ENCODE measurements at regions not wholly inside any gene's neighbourhood (a gene's known extent, or its start where the extent isn't known, plus 50 kb on each side); places are given as distances from the start of the nearest gene placed in this dataset.

DNA sequence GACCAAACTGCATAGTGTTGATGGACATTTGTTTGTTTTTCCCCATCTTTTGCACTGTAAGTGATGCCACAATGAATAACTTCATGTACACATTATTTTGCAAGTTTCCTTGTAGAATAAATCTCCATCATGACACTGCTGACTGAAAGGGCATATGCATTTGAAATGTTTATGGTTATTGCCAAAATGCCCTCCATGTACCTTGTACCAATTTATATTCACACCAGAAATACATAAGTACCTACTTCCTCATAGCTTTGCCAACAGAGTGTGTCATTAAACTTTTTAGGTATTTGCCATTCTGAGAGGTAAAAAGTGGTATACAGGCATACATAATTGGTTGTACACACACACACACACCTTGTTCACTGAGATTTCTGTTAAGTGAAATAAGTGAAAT lies 361.0 kb upstream of the PCSK5 start (continued):
- TF ChIP-seq PATZ1 (tag by site-specific recombination; IDR thresholded peaks at IDR 0.05) (no peak), ZNF146 (tag by site-specific recombination; IDR thresholded peaks at IDR 0.05) (no peak), ZNF596 (tag by site-specific recombination; IDR thresholded peaks at IDR 0.05) (no peak)

GRCh38 chr9:75531588-75531987 lies 358.9 kb upstream of the PCSK5 start:
- Histone ChIP-seq H3K9me3 (ENCODE audit: control insufficient read depth, insufficient read depth, low read depth, low read length) (no peaks in the 10 kb centered on the region), H3K4me3 (ENCODE audit: low read depth, low read length) (no peak overlapping the region), H3K27ac (ENCODE audit: extremely low read depth, low read depth, low read length) (no peak overlapping the region), H3K4me1 (ENCODE audit: control insufficient read depth, insufficient read depth, low read length) (no peaks in the 10 kb centered on the region), H3K36me3 (ENCODE audit: control insufficient read depth in 2 of 2, insufficient read depth in 1 of 2, low read length in 2 of 2) (no peaks in the 10 kb centered on the region)
- CTCF ChIA-PET: no interaction called here
- TF ChIP-seq ZNF747 (tag by site-specific recombination; IDR thresholded peaks at IDR 0.05) (no peak), ZNF292 (tag by site-specific recombination; IDR thresholded peaks at IDR 0.05; ENCODE audit: borderline replicate concordance, low read depth) (no peak), ZNF311 (tag by site-specific recombination; IDR thresholded peaks at IDR 0.05; ENCODE audit: borderline replicate concordance) (no peak), REPIN1 (tag by site-specific recombination; IDR thresholded peaks at IDR 0.05; ENCODE audit: low read depth) (no peak), SP7 (tag by site-specific recombination; IDR thresholded peaks at IDR 0.05) (no peak), ZIC2 (tag by site-specific recombination; IDR thresholded peaks at IDR 0.05) (no peak), ZNF214 (tag by site-specific recombination; IDR thresholded peaks at IDR 0.05; ENCODE audit: borderline replicate concordance) (no peak), ZNF398 (tag by site-specific recombination; IDR thresholded peaks at IDR 0.05) (no peak)
- TF ChIP-seq, protein P1, sequence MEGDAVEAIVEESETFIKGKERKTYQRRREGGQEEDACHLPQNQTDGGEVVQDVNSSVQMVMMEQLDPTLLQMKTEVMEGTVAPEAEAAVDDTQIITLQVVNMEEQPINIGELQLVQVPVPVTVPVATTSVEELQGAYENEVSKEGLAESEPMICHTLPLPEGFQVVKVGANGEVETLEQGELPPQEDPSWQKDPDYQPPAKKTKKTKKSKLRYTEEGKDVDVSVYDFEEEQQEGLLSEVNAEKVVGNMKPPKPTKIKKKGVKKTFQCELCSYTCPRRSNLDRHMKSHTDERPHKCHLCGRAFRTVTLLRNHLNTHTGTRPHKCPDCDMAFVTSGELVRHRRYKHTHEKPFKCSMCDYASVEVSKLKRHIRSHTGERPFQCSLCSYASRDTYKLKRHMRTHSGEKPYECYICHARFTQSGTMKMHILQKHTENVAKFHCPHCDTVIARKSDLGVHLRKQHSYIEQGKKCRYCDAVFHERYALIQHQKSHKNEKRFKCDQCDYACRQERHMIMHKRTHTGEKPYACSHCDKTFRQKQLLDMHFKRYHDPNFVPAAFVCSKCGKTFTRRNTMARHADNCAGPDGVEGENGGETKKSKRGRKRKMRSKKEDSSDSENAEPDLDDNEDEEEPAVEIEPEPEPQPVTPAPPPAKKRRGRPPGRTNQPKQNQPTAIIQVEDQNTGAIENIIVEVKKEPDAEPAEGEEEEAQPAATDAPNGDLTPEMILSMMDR (tag by site-specific recombination; IDR thresholded peaks at IDR 0.05): no peak
- POLR2A ChIA-PET: no interaction called here

- CTCF ChIA-PET: no interaction called here
- no peaks in the 10 kb centered on the region for H3K36me3 ChIP-seq (ENCODE audit: control insufficient read depth in 2 of 2, insufficient read depth in 1 of 2, low read length in 2 of 2)
- no peaks in the 10 kb centered on the region for H3K4me1 ChIP-seq (ENCODE audit: control insufficient read depth, insufficient read depth, low read length)
- POLR2A ChIA-PET: no interaction called here
- H3K27ac ChIP-seq (ENCODE audit: extremely low read depth, low read depth, low read length): no peak overlapping the region
- TF ChIP-seq ZNF146 (tag by site-specific recombination; IDR thresholded peaks at IDR 0.05): no peak
- TF ChIP-seq ZNF548 (tag by site-specific recombination; IDR thresholded peaks at IDR 0.05): no peak
- no peak for TF ChIP-seq ZFP3 (tag by site-specific recombination; IDR thresholded peaks at IDR 0.05; ENCODE audit: low read depth)
- no peak for TF ChIP-seq ZNF701 (tag by site-specific recombination; IDR thresholded peaks at IDR 0.05)
- TF ChIP-seq ZNF530 (tag by site-specific recombination; IDR thresholded peaks at IDR 0.05; ENCODE audit: low read depth): no peak
- no peak for TF ChIP-seq ZFP69B (tag by site-specific recombination; IDR thresholded peaks at IDR 0.05)
- H3K9me3 ChIP-seq (ENCODE audit: control insufficient read depth, insufficient read depth, low read depth, low read length): no peaks in the 10 kb centered on the region
- no peak overlapping the region for H3K4me3 ChIP-seq (ENCODE audit: low read depth, low read length)
Observed at GRCh38 chr9:75532233-75533050, 358.0 kb upstream of the PCSK5 start.

All from HEK293 (cell line).